ENCODE measurements at regions not wholly inside any gene's neighbourhood (a gene's known extent, or its start where the extent isn't known, plus 50 kb on each side); places are given as distances from the start of the nearest gene placed in this dataset.

DNA sequence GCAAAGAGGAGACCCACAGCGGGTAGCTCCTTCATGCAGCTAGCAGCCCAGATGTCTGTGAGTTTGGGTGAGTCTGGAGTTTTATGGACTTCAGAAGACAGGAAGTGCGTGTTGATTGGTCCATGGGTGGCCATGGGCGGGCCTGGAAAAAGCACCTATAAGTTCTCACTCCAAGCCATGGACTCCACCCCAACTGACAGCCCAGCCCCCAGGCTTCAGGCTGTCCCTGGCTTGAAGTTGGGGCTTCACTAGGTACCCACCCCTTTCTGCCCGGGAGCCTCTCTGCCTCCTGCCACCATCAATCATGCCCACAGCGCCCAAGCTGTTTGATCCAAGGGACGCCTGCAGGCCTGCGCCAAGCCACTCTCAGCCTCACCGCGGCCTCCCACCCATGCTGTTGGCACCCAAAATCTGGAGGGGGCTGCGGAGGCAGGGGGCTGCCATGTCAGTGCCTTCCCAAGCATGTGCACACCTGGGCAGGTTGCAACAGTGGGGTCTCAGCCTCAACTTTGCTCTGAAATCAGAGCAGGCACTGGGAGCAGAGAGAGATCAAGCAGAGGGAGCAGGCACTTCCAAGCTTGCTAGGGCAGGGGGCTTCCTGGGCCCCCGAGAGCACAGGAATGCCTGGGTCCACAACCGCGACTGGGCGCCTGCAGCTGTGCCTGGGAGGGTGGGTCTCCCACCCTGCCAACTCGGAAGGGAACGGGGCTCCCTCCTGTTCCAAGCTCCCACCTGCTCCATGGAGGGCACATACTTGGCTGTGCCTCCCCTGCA is 1503.7 kb downstream of the CDH11 start:
- TF ChIP-seq, protein P1, sequence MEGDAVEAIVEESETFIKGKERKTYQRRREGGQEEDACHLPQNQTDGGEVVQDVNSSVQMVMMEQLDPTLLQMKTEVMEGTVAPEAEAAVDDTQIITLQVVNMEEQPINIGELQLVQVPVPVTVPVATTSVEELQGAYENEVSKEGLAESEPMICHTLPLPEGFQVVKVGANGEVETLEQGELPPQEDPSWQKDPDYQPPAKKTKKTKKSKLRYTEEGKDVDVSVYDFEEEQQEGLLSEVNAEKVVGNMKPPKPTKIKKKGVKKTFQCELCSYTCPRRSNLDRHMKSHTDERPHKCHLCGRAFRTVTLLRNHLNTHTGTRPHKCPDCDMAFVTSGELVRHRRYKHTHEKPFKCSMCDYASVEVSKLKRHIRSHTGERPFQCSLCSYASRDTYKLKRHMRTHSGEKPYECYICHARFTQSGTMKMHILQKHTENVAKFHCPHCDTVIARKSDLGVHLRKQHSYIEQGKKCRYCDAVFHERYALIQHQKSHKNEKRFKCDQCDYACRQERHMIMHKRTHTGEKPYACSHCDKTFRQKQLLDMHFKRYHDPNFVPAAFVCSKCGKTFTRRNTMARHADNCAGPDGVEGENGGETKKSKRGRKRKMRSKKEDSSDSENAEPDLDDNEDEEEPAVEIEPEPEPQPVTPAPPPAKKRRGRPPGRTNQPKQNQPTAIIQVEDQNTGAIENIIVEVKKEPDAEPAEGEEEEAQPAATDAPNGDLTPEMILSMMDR (IDR thresholded peaks at IDR 0.05) = no peak
- no peak overlapping the region for H3K9ac ChIP-seq (ENCODE audit: low read depth in 2 of 2, low read length in 2 of 2)

DNA sequence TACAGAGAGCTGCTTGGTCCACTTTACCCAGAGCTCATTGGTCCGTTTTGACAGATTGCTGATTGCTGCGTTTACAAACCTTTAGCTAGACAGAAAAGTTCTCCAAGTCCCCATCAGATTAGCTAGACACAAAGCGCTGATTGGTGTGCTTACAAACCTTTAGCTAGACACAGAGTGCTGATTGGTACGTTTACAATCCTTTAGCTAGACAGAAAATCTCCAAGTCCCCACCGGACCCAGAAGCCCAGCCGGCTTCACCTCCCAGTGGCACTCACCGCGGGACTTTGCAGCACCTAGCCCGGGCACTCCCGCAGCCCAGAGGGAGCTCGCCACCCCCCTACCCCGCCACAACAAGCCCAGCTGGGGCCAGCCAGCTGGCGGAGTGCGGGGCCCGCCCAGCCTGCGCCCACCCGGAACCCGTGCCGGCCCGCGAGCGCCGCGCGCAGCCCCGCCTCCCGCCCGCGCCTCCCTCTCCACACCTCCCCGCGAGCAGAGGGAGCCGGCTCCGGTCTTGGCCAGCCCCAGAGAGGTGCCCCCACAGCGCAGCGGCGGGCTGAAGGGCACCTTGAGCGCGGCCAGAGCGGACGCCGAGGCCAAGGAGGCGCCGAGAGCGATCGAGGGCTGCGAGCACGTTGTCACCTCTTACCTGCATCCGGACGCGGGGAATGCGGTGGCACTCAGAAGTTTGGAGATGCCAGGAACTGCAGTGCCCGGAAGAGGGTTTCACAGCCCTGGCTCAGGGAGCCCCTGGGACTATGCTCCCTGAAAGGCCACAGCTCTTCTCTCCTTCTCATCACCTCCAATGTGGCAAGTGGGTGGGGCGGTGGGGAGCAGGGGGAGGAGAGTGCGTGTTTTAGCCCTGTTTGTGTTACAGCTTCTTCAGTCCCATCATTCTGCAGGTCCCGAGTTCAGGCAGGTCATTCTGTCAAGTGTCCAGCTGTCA is 1504.5 kb downstream of the CDH11 start:
- no peak overlapping the region for H3K9ac ChIP-seq (ENCODE audit: low read depth in 2 of 2, low read length in 2 of 2)
- H3K36me3 ChIP-seq = no peaks in the 10 kb centered on the region
- DNase-seq = peak; percentile 19
- peak overlapping the region; percentile 26 for H3K4me3 ChIP-seq
- TF ChIP-seq, protein P1 (IDR thresholded peaks at IDR 0.05) = no peak
- no peak overlapping the region for H3K27ac ChIP-seq
- intact Hi-C loops (cut with DNase I) = no loop called here
- no peaks in the 10 kb centered on the region for H3K27me3 ChIP-seq
- H3K4me1 ChIP-seq = no peaks in the 10 kb centered on the region
- H3K9me3 ChIP-seq = no peaks in the 10 kb centered on the region

More for the DNA sequence above, 1503.7 kb downstream of the CDH11 start:
- no peaks in the 10 kb centered on the region for H3K27me3 ChIP-seq
- intact Hi-C loops (cut with DNase I) = no loop called here
- H3K36me3 ChIP-seq = no peaks in the 10 kb centered on the region
- H3K4me3 ChIP-seq = no peak overlapping the region
- H3K9me3 ChIP-seq = no peaks in the 10 kb centered on the region
- no peak overlapping the region for H3K27ac ChIP-seq
- no peaks in the 10 kb centered on the region for H3K4me1 ChIP-seq
- peak; percentile 31 for DNase-seq

DNA sequence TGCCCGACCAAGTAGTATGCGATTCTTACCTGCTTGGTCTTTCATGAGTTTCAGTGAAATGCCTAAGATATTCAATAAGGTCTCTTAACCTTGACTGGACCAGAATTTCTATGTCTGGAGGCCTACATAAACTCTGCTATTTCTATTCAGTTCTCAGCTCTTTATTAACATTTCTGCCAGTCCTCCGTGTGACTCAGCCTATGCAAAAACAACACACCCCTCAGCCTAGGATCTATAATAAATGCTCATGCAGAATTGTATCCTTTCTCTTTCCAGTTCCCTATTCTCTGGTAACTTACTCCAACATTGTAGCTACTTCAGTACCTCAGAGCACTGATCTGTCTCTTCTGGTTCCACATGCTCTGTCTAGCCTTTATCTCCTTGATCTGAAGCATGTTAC is 1507.4 kb downstream of the CDH11 start:
- H3K4me3 ChIP-seq = no peak overlapping the region
- no peak overlapping the region for H3K9ac ChIP-seq (ENCODE audit: low read depth in 2 of 2, low read length in 2 of 2)
- intact Hi-C loops (cut with DNase I) = no loop called here
- no peaks in the 10 kb centered on the region for H3K9me3 ChIP-seq
- no peaks in the 10 kb centered on the region for H3K36me3 ChIP-seq
- no peak for DNase-seq
- no peaks in the 10 kb centered on the region for H3K27me3 ChIP-seq
- H3K27ac ChIP-seq = no peak overlapping the region
- no peaks in the 10 kb centered on the region for H3K4me1 ChIP-seq
- TF ChIP-seq, protein P1 (IDR thresholded peaks at IDR 0.05) = no peak

DNA sequence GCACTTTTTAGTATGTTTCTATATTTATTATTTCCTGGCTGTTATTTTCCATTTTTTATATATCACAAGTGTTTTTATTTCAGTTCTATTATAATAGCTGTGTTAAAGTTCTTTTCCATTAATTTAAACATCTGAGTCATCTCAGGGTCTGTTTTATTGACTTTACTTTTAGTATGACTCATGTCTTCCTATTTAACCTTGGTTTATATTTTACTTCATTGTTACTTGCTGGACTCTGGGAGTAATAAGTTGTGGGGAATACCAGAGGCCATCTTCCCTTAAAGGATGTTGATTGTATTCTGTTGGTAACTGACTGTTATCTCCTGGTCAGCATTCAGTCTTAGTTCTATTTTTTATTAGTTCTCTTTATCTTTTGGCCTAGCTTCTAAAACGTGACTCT is 1508.2 kb downstream of the CDH11 start:
- TF ChIP-seq, protein P1 (IDR thresholded peaks at IDR 0.05) = no peak
- intact Hi-C loops (cut with DNase I) = no loop called here
- Histone ChIP-seq H3K36me3 (no peaks in the 10 kb centered on the region), H3K4me1 (no peaks in the 10 kb centered on the region), H3K27ac (no peak overlapping the region), H3K9me3 (no peaks in the 10 kb centered on the region), H3K27me3 (no peaks in the 10 kb centered on the region), H3K9ac (ENCODE audit: low read depth in 2 of 2, low read length in 2 of 2) (no peak overlapping the region), H3K4me3 (no peak overlapping the region)
- DNase-seq = no peak

DNA sequence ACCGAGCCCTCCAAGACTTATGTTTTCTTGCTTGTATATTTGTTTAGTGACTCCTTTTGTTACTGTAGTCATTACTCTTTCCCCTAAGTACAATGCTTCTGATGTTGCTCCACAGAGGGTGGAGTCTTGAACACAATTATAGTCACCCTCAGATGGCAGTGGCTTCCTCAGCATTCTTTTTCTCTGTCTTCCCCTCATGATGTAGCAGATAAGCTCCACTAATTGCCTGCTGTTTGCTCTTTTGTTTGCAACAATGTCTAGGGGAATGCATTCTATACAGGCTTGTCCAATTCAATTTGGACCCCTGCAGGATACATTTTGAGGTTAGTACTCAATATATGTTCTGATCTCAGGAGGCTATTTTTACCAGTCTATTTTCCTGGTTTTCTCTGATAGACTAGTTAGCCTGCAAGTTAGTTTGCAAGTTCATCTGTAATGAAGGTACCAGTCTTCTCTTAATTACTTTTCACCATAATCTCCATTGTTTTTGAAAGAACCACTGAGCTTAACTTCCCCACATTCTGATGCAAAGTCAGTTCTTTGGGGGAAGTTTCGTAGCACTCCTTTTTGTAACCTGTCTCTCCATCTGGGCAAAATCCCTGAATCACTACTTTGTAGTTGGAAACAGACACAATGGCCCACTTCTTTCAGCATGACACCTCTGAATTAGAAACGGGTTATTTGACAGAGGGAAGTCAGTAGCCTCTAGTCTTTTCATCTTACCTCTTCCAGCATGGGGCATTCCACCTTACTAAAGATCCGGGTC is 1509.2 kb downstream of the CDH11 start:
- no peaks in the 10 kb centered on the region for H3K36me3 ChIP-seq
- no peak overlapping the region for H3K27ac ChIP-seq
- H3K9ac ChIP-seq (ENCODE audit: low read depth in 2 of 2, low read length in 2 of 2) = no peak overlapping the region
- H3K4me1 ChIP-seq = no peaks in the 10 kb centered on the region
- no peaks in the 10 kb centered on the region for H3K27me3 ChIP-seq
- no peak for DNase-seq
- H3K4me3 ChIP-seq = no peak overlapping the region
- TF ChIP-seq, protein P1 (IDR thresholded peaks at IDR 0.05) = no peak
- intact Hi-C loops (cut with DNase I) = no loop called here
- H3K9me3 ChIP-seq = no peaks in the 10 kb centered on the region

Measured in colonic mucosa (tissue), 4 donors.